MV-4-11 (cell line): ENCODE measurements at regions not wholly inside any gene's neighbourhood (a gene's known extent, or its start where the extent isn't known, plus 50 kb on each side); places are given as distances from the start of the nearest gene placed in this dataset.

ENCODE experiments used
- DNase-seq: peaks from one replicate; lab custom pipeline; 2025; lab: John Stamatoyannopoulos, UW

- no peak for DNase-seq
Measured at GRCh38 chr10:106467506-106467905, 697.0 kb downstream of the SORCS1 start.

- no peak for DNase-seq
Measured at GRCh38 chr10:106457522-106457921, 707.0 kb downstream of the SORCS1 start.

GRCh38 chr10:106454233-106454632, 710.3 kb downstream of the SORCS1 start:
- DNase-seq: no peak

GRCh38 chr10:106450966-106451365, 713.5 kb downstream of the SORCS1 start:
- no peak for DNase-seq

DNA sequence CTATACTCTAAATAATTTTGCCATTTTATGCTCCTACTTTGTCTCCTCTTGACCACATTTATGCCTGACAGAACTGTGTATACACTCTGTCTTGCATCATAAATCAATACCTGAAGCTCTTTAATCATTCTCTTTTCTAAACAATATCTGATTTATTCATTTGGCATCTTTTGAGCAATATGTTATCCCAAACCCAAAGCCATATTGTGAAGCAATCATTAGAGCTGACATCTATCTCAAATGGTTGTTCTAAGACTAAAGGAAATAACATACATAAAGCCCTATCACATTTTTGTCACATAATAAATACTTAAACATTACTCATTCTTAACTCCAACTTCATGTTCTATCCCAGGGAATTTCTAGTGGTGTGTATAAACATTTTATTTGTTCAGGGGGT, 717.6 kb downstream of the SORCS1 start:
- DNase-seq: no peak

GRCh38 chr10:106442223-106442622, 722.3 kb downstream of the SORCS1 start:
- DNase-seq: no peak

GRCh38 chr10:106440767-106441166, 723.7 kb downstream of the SORCS1 start:
- no peak for DNase-seq

GRCh38 chr10:106440355-106440754, 724.2 kb downstream of the SORCS1 start:
- DNase-seq: no peak

DNA sequence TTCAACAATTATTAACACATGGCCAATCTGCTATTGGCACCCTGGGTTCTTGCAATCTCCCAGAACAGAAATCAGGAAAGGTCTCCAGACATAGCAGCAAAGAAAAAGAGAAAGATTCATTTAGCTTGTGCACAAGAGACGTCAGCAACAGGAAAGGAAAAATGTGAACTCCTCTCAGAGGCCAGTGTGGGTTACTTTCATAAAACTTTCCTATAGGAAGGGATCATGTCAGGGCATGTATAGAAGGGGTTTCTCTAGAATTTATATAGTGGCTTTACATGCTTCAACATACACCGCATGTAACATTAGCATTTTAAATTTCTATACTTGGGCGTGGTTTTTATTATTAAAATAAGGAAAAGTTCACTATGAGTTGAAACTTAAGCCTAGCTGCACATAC, 725.1 kb downstream of the SORCS1 start:
- DNase-seq: no peak

DNA sequence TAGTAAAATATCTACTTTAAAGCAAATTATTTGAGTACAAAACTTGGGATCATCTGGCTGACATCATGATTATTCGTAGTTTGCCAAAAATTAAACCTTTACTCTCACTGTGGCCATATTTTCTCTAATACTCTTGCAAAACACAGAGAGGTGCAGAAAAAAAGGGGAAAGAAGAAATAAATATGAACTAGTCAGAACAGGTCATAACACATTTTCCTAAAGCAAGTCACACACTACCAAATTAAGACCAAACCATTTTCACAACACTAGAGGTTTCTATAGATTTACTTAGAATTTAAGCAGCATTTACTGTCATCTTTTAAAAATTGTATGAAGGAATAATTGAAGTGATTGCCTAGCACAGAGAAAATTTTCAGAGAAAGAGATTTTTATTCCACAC, 726.1 kb downstream of the SORCS1 start:
- no peak for DNase-seq

DNA sequence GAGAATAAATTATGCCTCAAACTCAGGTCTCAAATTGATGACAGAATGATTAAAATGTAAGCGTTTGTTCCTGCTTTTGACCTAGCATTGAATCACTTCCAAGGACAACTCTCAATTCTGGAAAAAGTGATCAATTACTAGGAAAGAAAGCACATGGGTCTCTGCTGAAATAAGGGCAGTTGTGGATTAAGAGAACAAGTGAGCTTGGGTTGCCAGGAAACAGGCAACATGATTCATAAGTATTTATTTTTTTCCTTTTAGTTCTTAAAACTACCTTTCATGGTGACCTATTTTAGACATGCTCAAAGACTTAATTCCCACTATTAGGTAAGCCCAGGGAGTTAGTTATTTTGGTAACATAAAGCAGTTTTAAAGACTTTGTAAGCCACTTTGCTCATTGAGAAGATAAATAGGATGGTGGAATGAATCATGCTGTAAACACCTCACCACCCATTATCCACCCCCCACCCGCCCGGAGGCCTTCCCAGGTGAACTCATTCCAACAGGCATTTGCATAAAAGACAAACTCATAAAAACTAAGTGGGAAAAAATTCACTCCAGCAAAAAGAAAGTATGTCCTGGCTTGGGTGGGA, 728.3 kb downstream of the SORCS1 start:
- no peak for DNase-seq

DNA sequence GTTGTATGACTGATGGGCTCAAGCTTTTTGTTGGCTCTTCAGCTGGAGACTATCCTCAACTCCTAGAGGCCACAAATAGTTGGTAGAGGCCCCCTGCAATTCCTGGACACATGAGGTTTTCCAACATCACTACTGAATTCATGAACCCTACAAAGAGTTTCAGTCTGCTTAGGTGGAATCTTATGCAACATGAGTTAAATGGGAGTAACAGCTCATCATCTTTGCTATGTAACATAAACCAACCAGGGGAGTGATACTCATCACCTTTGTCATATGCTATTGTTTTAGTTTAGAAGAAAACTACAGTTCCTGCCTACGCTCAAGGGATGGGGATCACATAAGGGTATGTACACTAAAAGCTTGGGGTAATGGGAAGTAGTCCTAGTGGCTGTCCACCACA, 729.4 kb downstream of the SORCS1 start:
- DNase-seq: no peak

- no peak for DNase-seq
Measured at GRCh38 chr10:106424981-106425380, 739.5 kb downstream of the SORCS1 start.

DNA sequence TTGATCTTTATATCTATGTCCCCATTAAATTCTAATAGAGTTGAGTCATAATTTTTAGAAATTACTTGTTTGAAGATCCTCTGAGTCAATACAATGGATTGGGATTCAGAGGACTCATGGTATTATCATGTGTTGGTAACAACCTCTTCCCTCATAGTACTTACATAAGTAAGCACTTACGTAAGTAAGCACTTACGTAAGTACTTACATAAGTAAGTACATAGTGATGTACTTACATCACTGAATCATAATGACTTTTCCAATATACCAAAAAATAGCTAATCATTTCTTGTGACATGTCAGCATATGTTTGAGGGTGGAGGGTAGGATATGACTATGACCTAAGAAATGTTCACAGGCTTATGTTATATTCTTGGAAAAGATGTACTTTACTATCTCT, 740.5 kb downstream of the SORCS1 start:
- peak; percentile 6 for DNase-seq

- DNase-seq: no peak
Measured at GRCh38 chr10:106410331-106410730, 754.2 kb downstream of the SORCS1 start.

DNA sequence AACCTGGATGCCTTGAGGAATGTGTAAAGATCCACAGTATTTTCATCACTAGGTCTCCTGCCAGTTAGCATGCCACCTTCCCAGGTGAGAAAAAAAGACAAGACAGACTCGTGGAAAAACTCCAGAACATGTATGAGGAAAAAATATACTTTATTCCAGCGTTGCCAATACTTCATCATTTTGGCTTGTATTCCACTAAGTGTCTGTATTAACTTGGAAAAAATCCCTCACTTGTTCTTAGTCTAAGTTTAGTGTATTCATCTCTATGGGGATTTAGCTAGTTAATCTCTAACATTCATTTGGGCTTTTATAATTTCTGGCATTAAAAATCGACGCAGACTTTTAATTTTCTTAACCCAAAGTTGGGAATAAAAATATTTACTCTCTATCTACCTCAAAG, 759.4 kb downstream of the SORCS1 start:
- DNase-seq: no peak

DNA sequence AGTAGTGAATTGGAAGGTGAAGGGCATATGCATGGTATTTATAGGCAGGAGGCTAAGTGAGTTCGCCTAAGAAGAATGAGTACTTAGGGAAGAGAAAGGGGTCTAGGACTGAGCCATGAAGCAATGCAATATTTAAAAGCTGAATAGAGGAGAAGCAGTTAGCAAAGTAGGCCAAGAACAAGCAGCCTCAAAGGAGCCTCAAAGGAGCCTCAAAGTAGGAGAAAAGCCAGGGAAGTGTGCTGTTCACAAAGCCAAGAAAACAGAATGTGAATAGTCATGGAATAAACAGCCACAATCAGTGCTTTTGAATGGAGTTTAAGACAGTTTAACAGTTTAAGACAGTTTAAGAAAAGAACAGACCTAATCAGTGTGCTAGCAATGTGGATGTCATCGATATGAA, 762.0 kb downstream of the SORCS1 start:
- no peak for DNase-seq

- no peak for DNase-seq
Measured at GRCh38 chr10:106401967-106402366, 762.5 kb downstream of the SORCS1 start.

- DNase-seq: peak; percentile 5
Measured at GRCh38 chr10:106401161-106401560, 763.3 kb downstream of the SORCS1 start.

- no peak for DNase-seq
Measured at GRCh38 chr10:106399112-106399511, 765.4 kb downstream of the SORCS1 start.

- no peak for DNase-seq
Measured at GRCh38 chr10:106396192-106396591, 768.3 kb downstream of the SORCS1 start.

GRCh38 chr10:106395041-106395749, 769.3 kb downstream of the SORCS1 start:
- DNase-seq: peak; percentile 83

- DNase-seq: no peak
Measured at GRCh38 chr10:106392778-106393177, 771.7 kb downstream of the SORCS1 start.

DNA sequence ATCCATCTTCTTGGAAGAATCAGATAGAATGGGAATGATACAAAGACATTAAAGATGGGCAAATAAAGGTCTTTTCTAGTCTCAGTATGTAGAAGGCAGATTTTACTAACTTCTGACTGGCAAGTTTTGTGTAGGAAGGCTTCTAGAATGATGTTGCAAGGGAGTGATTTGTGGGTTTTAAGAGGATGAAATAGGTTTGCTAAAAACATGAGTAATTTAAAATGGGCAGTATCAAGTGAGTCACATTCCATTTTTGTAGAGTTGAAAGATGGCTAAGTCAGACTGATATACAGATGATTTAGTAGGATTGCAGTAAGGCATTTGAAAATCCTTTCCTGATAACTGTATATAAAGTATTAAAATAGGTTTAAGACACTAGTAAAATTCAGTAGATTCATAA, 777.4 kb downstream of the SORCS1 start:
- no peak for DNase-seq
